ENCODE measurements at regions not wholly inside any gene's neighbourhood (a gene's known extent, or its start where the extent isn't known, plus 50 kb on each side); places are given as distances from the start of the nearest gene placed in this dataset.

- Histone ChIP-seq H3K4me3 (ENCODE audit: low read length) (no peak overlapping the region), H3K27me3 (ENCODE audit: control insufficient read depth, low read length) (no peaks in the 10 kb centered on the region), H3K27ac (ENCODE audit: low read depth, low read length) (no peak overlapping the region), H3K36me3 (ENCODE audit: control insufficient read depth, low read length) (no peaks in the 10 kb centered on the region), H3F3A (ENCODE audit: control insufficient read depth, insufficient read depth) (no peaks in the 10 kb centered on the region), H3K9me3 (ENCODE audit: control insufficient read depth, insufficient read depth, low read length) (no peaks in the 10 kb centered on the region), H3K4me2 (ENCODE audit: low read length) (no peak overlapping the region), H3K79me2 (ENCODE audit: control insufficient read depth, low read length) (no peaks in the 10 kb centered on the region), H3K4me1 (ENCODE audit: control insufficient read depth, low read length) (no peaks in the 10 kb centered on the region), H3K9me2 (replicated peaks; ENCODE audit: control insufficient read depth, low read length) (no peaks in the 10 kb centered on the region), H4K20me1 (ENCODE audit: control insufficient read depth, insufficient read depth, low read depth, low read length) (no peaks in the 10 kb centered on the region)
- peak; percentile 74 for TF ChIP-seq CTCF (IDR thresholded peaks at IDR 0.05; ENCODE audit: low read depth, low read length, poor library complexity, severe bottlenecking)
- TF ChIP-seq EZH2phosphoT487 (IDR thresholded peaks at IDR 0.05; ENCODE audit: borderline replicate concordance, low read length) = no peak
These were observed 144.4 kb upstream of the ZNF644 start for GRCh38 chr1:91166106-91166712.

- Histone ChIP-seq H4K20me1 (ENCODE audit: control insufficient read depth, insufficient read depth, low read depth, low read length) (no peaks in the 10 kb centered on the region), H3K79me2 (ENCODE audit: control insufficient read depth, low read length) (no peaks in the 10 kb centered on the region), H3K27ac (ENCODE audit: low read depth, low read length) (no peak overlapping the region), H3K4me1 (ENCODE audit: control insufficient read depth, low read length) (no peaks in the 10 kb centered on the region), H3K4me2 (ENCODE audit: low read length) (no peak overlapping the region), H3K36me3 (ENCODE audit: control insufficient read depth, low read length) (no peaks in the 10 kb centered on the region), H3K9me2 (replicated peaks; ENCODE audit: control insufficient read depth, low read length) (no peaks in the 10 kb centered on the region), H3F3A (ENCODE audit: control insufficient read depth, insufficient read depth) (no peaks in the 10 kb centered on the region), H3K9me3 (ENCODE audit: control insufficient read depth, insufficient read depth, low read length) (no peaks in the 10 kb centered on the region), H3K27me3 (ENCODE audit: control insufficient read depth, low read length) (no peaks in the 10 kb centered on the region), H3K4me3 (ENCODE audit: low read length) (no peak overlapping the region)
- no peak for TF ChIP-seq EZH2phosphoT487 (IDR thresholded peaks at IDR 0.05; ENCODE audit: borderline replicate concordance, low read length)
- TF ChIP-seq CTCF (IDR thresholded peaks at IDR 0.05; ENCODE audit: low read depth, low read length, poor library complexity, severe bottlenecking) = peak; percentile 98
These were observed 143.3 kb upstream of the ZNF644 start for GRCh38 chr1:91165033-91165654.

- Histone ChIP-seq H3K4me2 (ENCODE audit: low read length) (no peak overlapping the region), H3K9me2 (replicated peaks; ENCODE audit: control insufficient read depth, low read length) (no peaks in the 10 kb centered on the region), H3K9me3 (ENCODE audit: control insufficient read depth, insufficient read depth, low read length) (no peaks in the 10 kb centered on the region), H3K4me1 (ENCODE audit: control insufficient read depth, low read length) (no peaks in the 10 kb centered on the region), H3K27ac (ENCODE audit: low read depth, low read length) (no peak overlapping the region), H3K79me2 (ENCODE audit: control insufficient read depth, low read length) (no peaks in the 10 kb centered on the region), H4K20me1 (ENCODE audit: control insufficient read depth, insufficient read depth, low read depth, low read length) (no peaks in the 10 kb centered on the region), H3K27me3 (ENCODE audit: control insufficient read depth, low read length) (no peaks in the 10 kb centered on the region), H3K36me3 (ENCODE audit: control insufficient read depth, low read length) (no peaks in the 10 kb centered on the region), H3F3A (ENCODE audit: control insufficient read depth, insufficient read depth) (no peaks in the 10 kb centered on the region), H3K4me3 (ENCODE audit: low read length) (no peak overlapping the region)
- no peak for TF ChIP-seq CTCF (IDR thresholded peaks at IDR 0.05; ENCODE audit: low read depth, low read length, poor library complexity, severe bottlenecking)
These were observed 140.8 kb upstream of the ZNF644 start for GRCh38 chr1:91162613-91163012.

Data from DOHH2 (cell line).